ENCODE measurements at regions not wholly inside any gene's neighbourhood (a gene's known extent, or its start where the extent isn't known, plus 50 kb on each side); places are given as distances from the start of the nearest gene placed in this dataset.

GRCh38 chr22:22076932-22077703, 94.5 kb upstream of the TOP3B start:
- no peak for DNase-seq

GRCh38 chr22:22076361-22076760, 93.8 kb upstream of the TOP3B start:
- no peak for DNase-seq

DNA sequence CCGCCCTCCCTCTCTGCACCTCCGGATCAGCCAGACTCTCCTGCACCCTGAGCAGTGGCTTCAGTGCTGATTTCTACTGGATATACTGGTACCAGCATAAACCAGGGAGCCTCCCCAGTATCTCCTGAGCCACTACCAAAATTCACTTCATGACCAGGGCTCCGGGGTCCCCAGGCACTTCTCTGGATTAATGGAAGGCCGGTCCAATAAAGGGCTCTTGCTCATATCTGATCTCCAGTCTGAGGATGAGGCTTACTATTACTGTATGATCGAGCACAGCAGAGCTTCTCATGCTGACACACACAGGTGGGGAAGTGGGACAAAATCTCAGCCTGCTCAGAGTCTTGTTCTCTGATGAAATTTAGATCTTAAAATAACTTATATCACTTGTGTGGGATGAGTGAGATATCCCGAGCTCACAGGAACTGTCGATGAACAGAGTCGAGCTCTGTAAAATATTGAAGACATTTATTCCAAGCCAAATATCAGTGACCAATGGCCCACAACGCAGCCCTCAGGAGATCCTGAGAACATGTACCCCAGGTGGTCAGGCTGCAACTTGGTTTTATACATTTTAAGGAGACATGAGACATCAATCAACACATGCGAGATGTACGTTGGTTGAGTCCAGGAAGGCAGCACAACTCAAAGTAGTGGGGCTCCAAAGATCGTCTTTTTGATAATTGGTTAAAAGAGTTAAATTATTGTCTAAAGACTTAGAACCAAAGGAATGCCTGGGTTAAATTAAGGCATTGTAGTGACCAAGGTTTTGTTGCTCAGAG, 93.0 kb upstream of the TOP3B start:
- DNase-seq, result no peak

DNA sequence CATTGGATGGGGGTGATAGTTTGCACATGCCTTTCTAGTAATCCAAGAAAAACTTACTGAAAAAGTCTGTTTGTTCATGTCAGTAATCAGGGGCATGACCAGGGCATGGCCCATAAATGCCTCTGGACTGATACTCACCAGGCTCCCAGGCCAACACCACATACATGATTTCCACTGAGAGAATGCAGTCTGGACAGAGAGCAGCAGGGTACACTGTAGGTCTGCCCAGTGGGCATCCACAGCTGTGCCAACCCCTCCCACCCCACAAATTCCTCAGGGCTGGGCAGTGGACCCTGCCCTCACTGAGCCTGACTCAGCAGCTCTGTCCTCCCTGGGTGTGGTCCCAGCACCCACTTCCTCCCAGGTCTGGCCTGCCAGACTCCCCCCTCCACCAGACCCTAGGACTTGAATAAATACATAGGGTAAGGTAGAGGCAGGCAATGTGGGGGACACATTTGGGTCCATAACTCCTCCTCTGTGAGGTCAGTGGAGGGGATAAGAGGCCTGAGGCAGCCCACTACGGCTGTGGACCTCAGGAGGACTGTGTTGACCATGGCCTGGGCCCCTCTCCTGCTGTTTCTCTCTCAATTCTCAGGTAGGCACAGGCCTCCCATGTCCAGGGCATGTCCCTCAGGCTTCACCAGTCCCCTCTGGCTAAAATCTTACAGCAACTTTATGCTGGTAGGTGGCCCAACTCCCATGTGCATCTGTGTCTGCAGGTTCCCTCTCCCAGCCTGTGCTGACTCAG, 92.2 kb upstream of the TOP3B start:
- DNase-seq, result no peak

DNA sequence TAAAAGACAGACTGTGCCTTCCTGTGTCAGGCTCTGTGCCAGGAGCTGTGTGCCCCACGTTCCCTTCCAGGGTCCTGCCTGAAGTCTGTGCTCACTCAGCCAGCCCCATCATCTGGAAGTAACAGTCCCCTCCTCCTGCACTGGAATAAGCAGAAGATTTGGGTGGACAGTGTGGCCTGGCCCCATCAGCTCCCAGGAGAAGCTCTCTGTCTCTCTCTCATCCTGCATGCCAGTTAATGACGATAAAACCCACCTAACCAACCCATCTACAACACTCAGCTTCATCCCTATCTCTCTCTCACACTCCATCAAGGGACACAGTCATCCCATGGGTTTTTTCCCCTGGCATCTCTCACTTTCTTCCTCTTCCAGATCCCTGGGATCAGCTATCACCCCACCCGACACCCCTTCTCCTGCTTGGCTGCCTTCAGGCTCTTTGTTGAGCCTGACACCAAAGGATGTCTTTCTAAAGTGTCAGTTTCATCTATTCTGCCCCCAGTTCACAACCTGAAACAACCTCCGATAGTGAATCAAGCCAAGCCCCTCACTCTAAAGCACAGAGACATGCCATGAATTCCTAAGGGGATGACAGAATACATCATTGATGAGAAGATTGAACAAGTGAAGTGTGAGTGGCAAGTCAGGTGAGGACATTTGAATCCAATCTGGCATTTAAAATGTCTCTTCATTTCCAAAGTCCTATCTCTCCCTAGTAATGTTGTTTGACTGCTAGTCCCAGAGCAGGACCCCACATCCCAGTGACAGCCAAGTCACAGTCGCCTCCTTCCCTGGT, 91.4 kb upstream of the TOP3B start:
- DNase-seq, result no peak

GRCh38 chr22:22072169-22072836, 89.7 kb upstream of the TOP3B start:
- DNase-seq, result no peak

DNA sequence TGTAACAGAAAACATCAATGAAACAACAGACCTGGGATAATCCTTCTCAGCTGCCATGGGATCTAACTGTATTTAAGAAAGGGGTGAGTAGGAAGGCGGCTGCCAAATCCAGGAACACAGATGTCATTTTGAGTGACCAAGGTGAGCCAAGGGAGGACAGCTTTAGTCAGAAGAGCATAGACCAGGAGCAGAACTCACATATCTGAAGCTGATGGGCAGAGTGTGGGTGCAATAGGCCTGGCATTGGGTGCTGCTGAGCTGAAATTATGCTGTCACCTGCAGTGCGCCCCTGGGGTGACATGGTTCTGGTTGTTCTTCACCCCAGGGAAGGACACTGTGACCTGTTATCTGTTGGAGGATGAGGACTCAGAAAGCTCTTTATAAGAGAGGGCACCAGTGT, 88.9 kb upstream of the TOP3B start:
- DNase-seq, result no peak

DNA sequence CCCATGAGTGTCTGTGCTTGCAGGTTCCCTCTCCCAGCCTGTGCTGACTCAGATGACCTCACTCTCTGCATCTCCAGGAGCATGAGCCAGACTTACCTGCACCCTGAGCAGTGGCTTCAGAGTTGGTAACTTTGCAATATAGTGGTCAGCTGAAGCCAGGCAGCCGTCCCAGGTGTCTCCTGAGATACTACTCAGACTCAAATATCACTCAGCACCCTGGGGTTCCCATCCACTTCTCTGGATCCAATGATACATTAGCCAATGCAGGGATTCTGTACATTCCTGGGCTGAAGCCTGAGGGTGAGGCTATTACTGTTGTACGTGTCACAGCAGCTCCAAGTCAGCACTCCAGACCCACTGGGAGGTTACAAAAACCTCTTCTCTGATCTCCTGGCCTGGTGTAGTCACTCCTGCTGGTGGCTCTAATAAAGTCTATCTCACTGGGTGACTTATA, 87.8 kb upstream of the TOP3B start:
- DNase-seq, result no peak

- DNase-seq, result no peak
Measured at GRCh38 chr22:22069450-22070370, 87.1 kb upstream of the TOP3B start.

GRCh38 chr22:22068657-22069056, 86.1 kb upstream of the TOP3B start:
- DNase-seq, result no peak

DNA sequence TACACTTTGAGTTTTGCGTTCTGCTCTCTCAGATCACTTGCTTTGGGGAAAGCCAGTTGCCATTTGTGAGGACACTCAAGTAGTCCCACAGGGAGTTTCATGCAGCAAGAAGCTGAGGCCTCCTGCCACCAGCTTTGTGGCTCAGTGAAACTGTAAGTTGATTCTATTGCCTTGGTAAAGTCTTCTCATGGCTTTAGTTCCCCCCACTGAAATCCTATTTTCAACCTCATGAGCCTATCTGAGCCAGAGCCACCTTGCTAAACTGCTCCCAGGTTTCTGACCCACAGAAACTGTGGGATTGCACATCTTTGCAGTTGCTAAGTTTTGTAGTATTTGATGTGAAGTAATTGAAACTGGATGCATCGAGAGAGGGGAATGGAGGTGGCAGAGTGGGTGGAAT, 85.4 kb upstream of the TOP3B start:
- DNase-seq, result no peak

DNA sequence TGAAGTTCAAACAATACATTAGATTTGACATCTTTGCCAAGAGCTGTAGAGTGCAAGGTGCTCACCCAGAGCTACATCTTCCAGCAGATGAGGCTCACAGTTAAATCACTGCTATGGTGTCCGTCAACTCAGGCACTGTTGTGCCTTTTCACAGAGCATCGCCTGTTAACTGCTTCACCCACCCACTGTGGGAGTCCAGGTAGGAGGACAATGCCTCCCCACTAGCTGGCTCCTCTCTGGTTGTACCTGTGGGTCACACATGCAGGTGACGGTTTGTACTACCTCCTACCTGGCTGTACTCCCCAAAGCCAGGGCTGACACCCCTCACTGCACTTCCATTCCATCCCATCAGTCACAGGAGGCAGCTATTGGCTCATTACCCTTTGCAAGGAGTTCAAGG, 84.6 kb upstream of the TOP3B start:
- no peak for DNase-seq

DNA sequence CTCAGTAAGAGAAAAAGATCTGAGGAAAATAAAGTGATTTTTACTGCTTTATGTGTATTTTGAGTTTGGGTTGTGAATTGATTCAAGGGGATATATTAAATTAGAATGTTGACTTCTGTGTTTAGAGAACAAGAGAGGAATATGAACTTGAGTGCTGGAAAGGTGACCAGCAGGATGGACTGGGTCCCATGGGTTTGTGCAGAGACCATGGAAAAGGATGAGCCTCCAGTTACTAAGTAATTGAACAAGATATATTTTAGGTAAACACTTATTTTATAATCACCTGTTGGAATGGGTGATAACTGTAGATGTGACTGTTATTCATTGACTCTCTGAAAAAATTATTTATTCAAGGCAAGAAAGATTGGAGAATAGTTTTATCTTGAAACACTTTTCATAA, 82.0 kb upstream of the TOP3B start:
- no peak for DNase-seq

DNA sequence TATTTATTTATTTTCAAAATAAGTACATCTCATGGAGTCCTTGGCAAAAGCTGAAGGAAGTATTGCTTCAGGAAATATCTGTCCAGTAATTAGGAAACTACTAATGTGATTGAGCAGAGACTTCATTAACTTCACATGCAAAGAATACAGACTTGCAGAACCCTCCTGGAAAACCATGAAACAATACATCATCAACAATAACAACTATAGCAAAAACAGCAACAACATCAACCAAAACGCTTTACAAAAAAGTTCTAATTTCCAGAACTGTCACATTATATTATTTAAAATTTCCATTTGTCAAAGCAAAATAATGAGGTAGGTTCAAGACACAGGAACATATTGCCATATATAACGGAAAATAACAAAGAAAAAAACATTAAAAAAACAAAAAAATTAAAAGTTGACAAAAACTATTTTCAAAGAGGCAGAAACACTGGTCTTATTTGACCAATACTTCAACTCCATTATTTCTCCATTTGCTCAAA, 79.8 kb upstream of the TOP3B start:
- DNase-seq, result no peak

DNA sequence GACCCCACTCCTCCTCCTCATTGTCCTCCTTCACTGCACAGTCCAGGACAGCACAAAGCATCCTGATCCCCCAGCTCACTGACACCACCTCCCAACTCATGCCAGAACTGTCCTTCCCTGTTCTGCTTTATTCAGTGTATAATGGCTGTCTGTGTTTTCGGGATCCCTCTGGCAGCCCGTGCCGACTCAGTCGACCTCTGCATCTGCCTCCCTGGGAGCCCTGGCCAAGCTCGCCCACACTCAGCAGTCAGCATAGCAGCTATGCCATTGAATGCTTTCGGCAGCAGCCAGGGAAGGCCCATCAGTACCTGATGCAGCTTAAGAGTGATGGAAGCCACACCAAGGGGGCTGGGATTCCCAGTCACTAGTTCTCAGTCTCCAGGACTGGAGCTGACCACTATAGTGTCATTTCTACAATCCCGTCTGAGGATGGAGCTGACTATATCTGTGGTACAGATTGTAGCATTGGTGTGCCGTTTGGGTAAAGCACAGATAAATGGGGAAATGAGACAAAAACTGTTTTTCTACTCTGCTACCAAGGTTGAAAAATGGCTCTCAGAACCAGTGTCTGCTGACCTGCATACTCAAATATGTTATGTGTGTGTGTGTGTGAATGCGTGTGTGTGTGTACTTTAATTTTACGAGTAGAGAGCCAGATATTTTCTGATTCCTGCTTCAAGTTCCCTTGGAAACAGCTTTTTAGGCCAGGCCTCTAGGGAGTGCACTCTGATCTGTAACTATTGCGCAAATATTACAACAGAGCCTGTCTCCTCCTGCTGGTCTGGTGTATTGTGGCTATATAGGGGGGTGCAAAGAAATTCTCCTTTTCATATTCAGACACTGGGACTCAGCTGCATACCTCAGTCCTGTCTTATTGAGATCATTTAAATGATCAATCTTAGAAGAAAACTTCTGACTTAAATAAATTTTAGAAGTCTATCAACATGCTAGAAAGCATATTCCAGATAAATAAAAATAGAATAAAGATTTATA, 78.8 kb upstream of the TOP3B start:
- DNase-seq, result peak in 1 of 2 donors; percentile 30

GRCh38 chr22:22060200-22061084, 77.9 kb upstream of the TOP3B start:
- DNase-seq, result no peak

DNA sequence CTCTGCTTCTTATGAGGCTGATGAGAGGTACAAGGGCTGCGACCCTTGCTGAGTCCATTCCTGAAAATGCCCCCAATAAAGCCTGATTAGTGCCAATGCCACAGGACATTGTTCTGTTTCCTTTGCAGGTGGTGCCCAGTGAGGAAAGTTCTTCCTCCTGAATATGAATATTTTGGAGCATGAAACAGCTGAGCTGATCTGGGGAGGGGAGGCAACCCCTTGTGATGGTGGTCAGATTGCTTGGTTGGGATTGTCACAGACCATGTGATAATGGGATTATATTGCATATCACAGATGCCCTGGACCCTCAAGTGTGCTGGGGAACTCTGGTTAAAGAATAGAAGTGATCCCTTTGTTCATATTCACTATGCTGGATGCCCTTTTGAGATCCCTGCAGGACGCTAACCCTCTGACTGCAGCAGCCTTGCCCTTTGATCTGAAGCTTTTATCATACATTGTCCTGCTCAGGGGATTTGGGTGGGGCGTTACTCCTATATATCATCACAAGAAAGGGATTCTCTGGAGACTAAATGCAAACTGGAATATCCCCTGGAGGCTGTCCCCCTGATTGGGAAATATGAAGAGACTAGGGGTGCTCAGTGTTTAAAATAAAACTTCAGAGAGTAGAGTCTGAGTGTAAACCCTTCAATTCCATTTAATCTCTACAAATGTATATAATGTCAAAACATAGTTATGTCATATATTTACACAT, 76.9 kb upstream of the TOP3B start:
- no peak for DNase-seq
